IgD-negative memory B cell (primary cell): ENCODE measurements at regions not wholly inside any gene's neighbourhood (a gene's known extent, or its start where the extent isn't known, plus 50 kb on each side); places are given as distances from the start of the nearest gene placed in this dataset.
"Not testable (repeated sequence)": the region's sequence is repeated elsewhere in the genome, so short reads cannot be mapped to it uniquely, and the experiment has no call there.

Experiments used
- H3K27ac Mint-ChIP-seq, 3 donors: one replicate each; pipeline ENCODE4 v1.8.0; 2020 to 2022; ENCODE audit warnings: mild to moderate bottlenecking in 3 of 3, mixed read lengths in 3 of 3, moderate library complexity in 1 of 3
- H3K27me3 Mint-ChIP-seq: one replicate; pipeline ENCODE4 v1.8.0; 2021; ENCODE audit warnings: mixed read lengths
- H3K36me3 Mint-ChIP-seq: one replicate; pipeline ENCODE4 v1.8.0; 2020; ENCODE audit warnings: mild to moderate bottlenecking, mixed read lengths
- H3K4me1 Mint-ChIP-seq, 3 donors: one replicate each; pipeline ENCODE4 v1.8.0; 2020 to 2022; ENCODE audit warnings: mixed read lengths in 3 of 3, mild to moderate bottlenecking in 1 of 3
- H3K4me3 Mint-ChIP-seq, 4 donors: one replicate each; pipeline ENCODE4 v1.8.0; 2020 to 2022; ENCODE audit warnings: mild to moderate bottlenecking in 4 of 4, mixed read lengths in 4 of 4, moderate library complexity in 3 of 4
- H3K9me3 Mint-ChIP-seq, 3 donors: one replicate each; pipeline ENCODE4 v1.8.0; 2020 to 2021; ENCODE audit warnings: mixed read lengths in 3 of 3, mild to moderate bottlenecking in 1 of 3

DNA sequence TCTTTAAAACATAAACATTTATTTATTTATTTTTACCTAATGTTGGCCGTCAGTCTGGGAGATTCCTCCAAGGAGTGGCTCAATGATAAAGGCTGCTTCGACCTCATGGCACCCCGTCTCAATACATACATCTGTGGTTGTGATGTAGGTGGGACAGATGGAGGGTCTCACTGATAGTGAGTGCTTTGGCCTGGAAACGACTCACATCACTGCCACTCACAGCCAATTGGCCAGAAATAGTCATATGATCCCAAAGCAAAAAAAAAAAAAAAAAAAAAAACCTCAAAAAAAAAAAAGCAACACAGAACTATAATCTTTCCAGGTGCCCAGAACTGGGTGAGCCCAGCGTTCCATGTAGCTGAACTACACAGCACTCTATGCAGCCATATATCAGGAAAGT, 125.4 kb downstream of the PSAT1 start:
- H3K27ac Mint-ChIP-seq = no peak overlapping the region
- peaks cover 4% of the 10 kb centered on the region for H3K27me3 Mint-ChIP-seq
- H3K4me1 Mint-ChIP-seq = peaks cover 0 to 2% (median 0%) of the 10 kb centered on the region in 3 donors
- no peaks in the 10 kb centered on the region for H3K9me3 Mint-ChIP-seq
- no peak overlapping the region for H3K4me3 Mint-ChIP-seq
- H3K36me3 Mint-ChIP-seq = no peaks in the 10 kb centered on the region

GRCh38 chr9:78424299-78424698, 127.4 kb downstream of the PSAT1 start:
- H3K27ac Mint-ChIP-seq = no peak overlapping the region
- H3K4me3 Mint-ChIP-seq = no peak overlapping the region
- peaks cover 6% of the 10 kb centered on the region for H3K27me3 Mint-ChIP-seq
- peaks cover 2 to 7% (median 2%) of the 10 kb centered on the region in 3 donors for H3K9me3 Mint-ChIP-seq
- H3K4me1 Mint-ChIP-seq = peaks cover 0 to 2% (median 0%) of the 10 kb centered on the region in 3 donors
- H3K36me3 Mint-ChIP-seq = no peaks in the 10 kb centered on the region

DNA sequence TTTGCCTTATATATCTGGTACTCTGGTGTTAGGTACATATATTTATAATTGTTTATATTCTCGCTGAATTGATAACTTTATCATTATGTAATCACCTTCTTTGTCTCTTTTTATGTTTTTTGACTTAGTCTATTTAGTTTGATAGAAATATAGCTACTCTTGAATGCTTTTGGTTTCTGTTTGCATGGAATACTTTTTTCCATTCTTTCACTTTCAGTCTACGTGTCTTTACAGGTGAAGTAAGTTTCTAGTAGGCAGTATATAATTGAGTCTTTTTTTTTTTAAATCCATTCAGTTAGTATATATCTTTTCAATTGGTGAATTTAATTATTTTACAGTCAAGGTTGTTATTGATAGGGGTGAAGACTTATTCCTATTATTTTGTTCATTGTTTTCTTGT, 131.7 kb downstream of the PSAT1 start:
- peaks cover 2 to 15% (median 3%) of the 10 kb centered on the region in 3 donors for H3K9me3 Mint-ChIP-seq
- H3K36me3 Mint-ChIP-seq = peaks cover 4% of the 10 kb centered on the region
- no peak overlapping the region for H3K27ac Mint-ChIP-seq
- H3K4me3 Mint-ChIP-seq = no peak overlapping the region
- peaks cover 0 to 2% (median 0%) of the 10 kb centered on the region in 3 donors for H3K4me1 Mint-ChIP-seq
- H3K27me3 Mint-ChIP-seq = peaks cover 3% of the 10 kb centered on the region

DNA sequence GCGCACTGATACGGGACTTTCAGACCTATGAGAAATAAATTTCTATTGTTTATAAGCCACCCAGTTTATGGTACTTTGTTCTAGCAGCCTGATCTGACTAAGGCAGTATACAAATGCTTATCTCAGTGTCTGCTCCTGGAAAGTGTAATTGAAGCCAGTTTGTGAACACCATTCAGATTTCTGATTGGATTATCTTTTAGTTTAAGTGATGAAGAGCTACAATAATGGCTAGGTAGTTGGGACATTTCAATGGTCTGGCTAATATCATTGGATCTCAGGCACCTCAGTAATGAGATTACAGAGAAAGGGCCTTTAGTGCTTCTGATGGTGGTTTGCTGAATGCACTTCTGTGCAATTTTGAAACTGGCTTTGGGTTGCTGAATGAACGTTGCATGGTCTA, 133.5 kb downstream of the PSAT1 start:
- H3K9me3 Mint-ChIP-seq = peaks cover 2 to 15% (median 3%) of the 10 kb centered on the region in 3 donors
- peaks cover 3% of the 10 kb centered on the region for H3K27me3 Mint-ChIP-seq
- H3K4me3 Mint-ChIP-seq = no peak overlapping the region
- peaks cover 0 to 2% (median 0%) of the 10 kb centered on the region in 3 donors for H3K4me1 Mint-ChIP-seq
- H3K36me3 Mint-ChIP-seq = peaks cover 4% of the 10 kb centered on the region
- no peak overlapping the region for H3K27ac Mint-ChIP-seq

GRCh38 chr9:78431039-78431438, 134.1 kb downstream of the PSAT1 start:
- not testable (repeated sequence) for H3K4me1 Mint-ChIP-seq, H3K36me3 Mint-ChIP-seq, H3K27ac Mint-ChIP-seq, H3K4me3 Mint-ChIP-seq, H3K27me3 Mint-ChIP-seq
- H3K9me3 Mint-ChIP-seq = peaks cover 2 to 15% (median 3%) of the 10 kb centered on the region in 3 donors

- H3K27me3 Mint-ChIP-seq = peaks cover 8% of the 10 kb centered on the region
- peaks cover 0 to 4% (median 0%) of the 10 kb centered on the region in 3 donors for H3K4me1 Mint-ChIP-seq
- no peak overlapping the region for H3K27ac Mint-ChIP-seq
- no peak overlapping the region for H3K4me3 Mint-ChIP-seq
- no peaks in the 10 kb centered on the region for H3K36me3 Mint-ChIP-seq
- H3K9me3 Mint-ChIP-seq = no peaks in the 10 kb centered on the region
Observed at GRCh38 chr9:78436873-78437272, 139.9 kb downstream of the PSAT1 start.

- Mint-ChIP-seq H3K36me3 (no peaks in the 10 kb centered on the region), H3K27ac (no peak overlapping the region), H3K4me1 (peaks cover 0 to 4% (median 0%) of the 10 kb centered on the region in 3 donors), H3K4me3 (no peak overlapping the region), H3K27me3 (peaks cover 8% of the 10 kb centered on the region), H3K9me3 (no peaks in the 10 kb centered on the region)
Observed at GRCh38 chr9:78437296-78437695, 140.4 kb downstream of the PSAT1 start.

GRCh38 chr9:78437806-78438205, 140.9 kb downstream of the PSAT1 start:
- Mint-ChIP-seq H3K27me3 (peaks cover 8% of the 10 kb centered on the region), H3K27ac (no peak overlapping the region), H3K9me3 (no peaks in the 10 kb centered on the region), H3K4me3 (no peak overlapping the region), H3K4me1 (peaks cover 0 to 4% (median 0%) of the 10 kb centered on the region in 3 donors), H3K36me3 (no peaks in the 10 kb centered on the region)

DNA sequence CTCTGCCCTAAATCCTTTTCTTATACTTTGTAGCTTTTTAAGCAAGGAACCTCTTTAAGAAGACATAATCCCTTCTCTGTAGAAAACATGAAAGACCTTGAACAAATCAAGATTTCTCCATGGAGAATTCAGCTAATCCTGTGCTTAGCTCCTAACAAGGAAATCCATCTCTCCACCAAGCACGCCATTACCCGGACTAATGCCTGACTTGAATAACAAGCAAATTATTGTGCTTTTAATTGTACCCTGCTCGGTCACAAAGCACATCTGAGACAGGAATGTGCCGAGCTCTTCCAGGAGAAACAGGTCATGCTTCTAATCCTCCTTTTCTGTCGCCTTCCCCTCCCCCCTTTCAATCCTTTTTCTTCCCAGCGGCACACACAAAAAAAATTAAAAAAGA, 141.3 kb downstream of the PSAT1 start:
- H3K9me3 Mint-ChIP-seq = no peaks in the 10 kb centered on the region
- H3K4me1 Mint-ChIP-seq = peaks cover 0 to 4% (median 0%) of the 10 kb centered on the region in 3 donors
- H3K4me3 Mint-ChIP-seq = no peak overlapping the region
- H3K27ac Mint-ChIP-seq = no peak overlapping the region
- peaks cover 8% of the 10 kb centered on the region for H3K27me3 Mint-ChIP-seq
- H3K36me3 Mint-ChIP-seq = no peaks in the 10 kb centered on the region

DNA sequence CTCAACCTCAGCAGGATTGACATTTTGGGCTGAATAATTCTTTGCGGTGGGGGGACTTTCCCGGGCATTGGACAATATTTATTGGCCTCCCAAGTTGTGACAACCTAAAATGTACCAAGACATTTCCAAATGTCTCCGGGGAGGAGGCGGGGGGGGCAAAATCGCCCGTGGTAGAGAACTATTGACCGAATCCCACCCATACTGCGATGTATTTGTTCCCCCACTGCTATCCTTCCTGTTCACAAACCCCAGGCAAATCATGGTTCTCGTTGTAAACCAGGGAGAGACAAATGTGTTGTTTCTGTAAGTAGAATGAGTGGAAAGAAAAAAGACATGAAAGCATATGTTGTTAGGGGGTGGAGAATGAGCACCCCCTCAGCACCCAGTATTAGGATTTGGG, 141.9 kb downstream of the PSAT1 start:
- Mint-ChIP-seq H3K27me3 (peaks cover 8% of the 10 kb centered on the region), H3K27ac (peak overlapping the region in 1 of 3 donors; percentile 77)

GRCh38 chr9:78439190-78439865, 142.4 kb downstream of the PSAT1 start:
- H3K4me1 Mint-ChIP-seq = peaks cover 0 to 4% (median 0%) of the 10 kb centered on the region in 3 donors

More for the DNA sequence above, 141.9 kb downstream of the PSAT1 start:
- peaks cover 0 to 4% (median 0%) of the 10 kb centered on the region in 3 donors for H3K4me1 Mint-ChIP-seq
- H3K4me3 Mint-ChIP-seq = no peak overlapping the region
- H3K36me3 Mint-ChIP-seq = no peaks in the 10 kb centered on the region
- no peaks in the 10 kb centered on the region for H3K9me3 Mint-ChIP-seq

GRCh38 chr9:78439866-78440830, 143.2 kb downstream of the PSAT1 start:
- Mint-ChIP-seq H3K4me1 (peaks cover 0 to 4% (median 0%) of the 10 kb centered on the region in 3 donors), H3K27me3 (peaks cover 8% of the 10 kb centered on the region), H3K36me3 (no peaks in the 10 kb centered on the region), H3K9me3 (no peaks in the 10 kb centered on the region), H3K27ac (no peak overlapping the region), H3K4me3 (no peak overlapping the region)

More at GRCh38 chr9:78439190-78439865, 142.4 kb downstream of the PSAT1 start:
- no peak overlapping the region for H3K4me3 Mint-ChIP-seq
- H3K27me3 Mint-ChIP-seq = peaks cover 8% of the 10 kb centered on the region
- H3K36me3 Mint-ChIP-seq = no peaks in the 10 kb centered on the region
- no peaks in the 10 kb centered on the region for H3K9me3 Mint-ChIP-seq
- peak overlapping the region in 2 of 3 donors; percentile 40 to 77 for H3K27ac Mint-ChIP-seq

- Mint-ChIP-seq H3K36me3 (no peaks in the 10 kb centered on the region), H3K4me1 (peaks cover 0 to 4% (median 0%) of the 10 kb centered on the region in 3 donors), H3K27ac (no peak overlapping the region), H3K27me3 (peaks cover 8% of the 10 kb centered on the region), H3K9me3 (no peaks in the 10 kb centered on the region), H3K4me3 (no peak overlapping the region)
Observed at GRCh38 chr9:78441396-78441795, 144.5 kb downstream of the PSAT1 start.

GRCh38 chr9:78441822-78442431, 145.0 kb downstream of the PSAT1 start:
- Mint-ChIP-seq H3K4me1 (peaks cover 0 to 4% (median 0%) of the 10 kb centered on the region in 3 donors), H3K27me3 (peaks cover 8% of the 10 kb centered on the region), H3K36me3 (no peaks in the 10 kb centered on the region), H3K27ac (no peak overlapping the region), H3K4me3 (no peak overlapping the region), H3K9me3 (peaks cover 0 to under 1% (median 0%) of the 10 kb centered on the region in 3 donors)

GRCh38 chr9:78442577-78442976, 145.7 kb downstream of the PSAT1 start:
- not testable (repeated sequence) for H3K4me1 Mint-ChIP-seq, H3K27ac Mint-ChIP-seq, H3K27me3 Mint-ChIP-seq

More at GRCh38 chr9:78442577-78442976, 145.7 kb downstream of the PSAT1 start:
- not testable (repeated sequence) for H3K36me3 Mint-ChIP-seq, H3K9me3 Mint-ChIP-seq, H3K4me3 Mint-ChIP-seq
